ENCODE measurements at regions not wholly inside any gene's neighbourhood (a gene's known extent, or its start where the extent isn't known, plus 50 kb on each side); places are given as distances from the start of the nearest gene placed in this dataset.
A peak's percentile ranks its signal among the peaks of the same experiment; 100 is the strongest.

DNA sequence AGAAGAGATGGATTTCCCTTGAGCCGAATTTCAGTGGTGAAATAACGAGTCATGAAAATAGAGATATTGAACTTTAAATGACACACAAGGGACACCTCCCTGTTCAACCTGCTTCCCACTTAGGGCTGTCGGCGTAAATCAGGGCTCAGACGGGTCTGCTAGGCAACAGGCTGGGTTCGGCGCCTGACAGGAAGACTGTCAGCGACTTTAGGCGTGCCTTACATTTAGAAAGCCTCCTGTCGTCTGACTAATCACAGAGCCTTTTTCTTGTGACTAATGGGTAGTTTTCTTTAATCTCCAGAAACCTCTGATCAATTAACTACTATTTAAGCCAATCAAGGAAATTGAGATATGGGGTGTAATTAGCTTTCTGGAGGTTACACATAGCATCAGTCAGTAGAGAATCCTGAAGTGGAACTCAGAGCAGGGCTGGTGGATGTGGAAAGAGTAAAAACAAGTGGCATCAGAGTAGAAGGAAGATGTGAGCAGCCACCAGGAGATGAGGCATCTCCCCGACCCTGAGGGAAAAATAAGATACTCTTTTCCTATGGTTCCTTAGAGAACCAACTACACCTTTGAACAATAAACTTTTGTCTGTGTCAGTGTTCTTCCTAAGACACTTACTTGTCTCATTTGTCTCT lies 86.2 kb upstream of the HS3ST1 start:
- no peak for DNase-seq (ENCODE audit: low read depth in 4 of 4, low spot score in 1 of 4)

DNA sequence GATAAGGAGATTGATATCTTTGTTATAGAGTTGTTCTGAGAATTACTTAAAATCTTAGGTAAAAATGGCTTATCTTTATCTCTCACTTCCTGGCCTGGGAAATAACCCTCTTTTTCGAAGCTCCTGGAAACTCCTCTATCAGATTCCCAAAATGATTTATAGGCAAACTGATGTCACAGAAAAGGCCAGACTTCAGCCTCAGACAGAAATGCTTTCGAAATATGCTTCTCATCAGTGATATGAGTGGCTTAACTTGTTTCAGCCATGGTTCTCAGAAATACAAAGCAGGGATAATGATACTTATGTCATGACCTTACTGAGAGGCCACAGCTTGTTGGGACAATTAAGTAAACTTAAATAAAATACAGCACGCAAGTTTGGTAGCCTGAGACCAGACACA lies 85.3 kb upstream of the HS3ST1 start:
- no peak for DNase-seq (ENCODE audit: low read depth in 4 of 4, low spot score in 1 of 4)

DNA sequence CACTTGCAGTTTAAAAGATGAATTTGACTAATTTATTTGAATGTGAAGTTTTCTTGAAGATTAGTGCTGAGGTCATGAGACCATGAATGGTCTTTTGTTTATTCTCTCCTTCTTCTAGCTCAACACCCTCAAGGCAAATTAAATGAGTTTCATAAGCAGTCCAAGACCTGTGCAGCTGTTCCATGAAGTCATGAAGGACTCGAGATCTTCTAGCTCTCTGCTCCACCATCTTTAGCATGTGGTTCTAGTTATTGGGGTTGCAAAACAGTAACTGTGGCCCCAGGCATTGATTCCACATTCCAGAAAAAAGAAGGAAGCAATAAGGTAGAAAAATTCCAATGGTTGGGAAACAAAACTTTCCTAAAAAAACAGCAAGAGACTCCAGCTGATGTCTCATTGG lies 84.2 kb upstream of the HS3ST1 start:
- DNase-seq (ENCODE audit: low read depth in 4 of 4, low spot score in 1 of 4) = no peak

DNA sequence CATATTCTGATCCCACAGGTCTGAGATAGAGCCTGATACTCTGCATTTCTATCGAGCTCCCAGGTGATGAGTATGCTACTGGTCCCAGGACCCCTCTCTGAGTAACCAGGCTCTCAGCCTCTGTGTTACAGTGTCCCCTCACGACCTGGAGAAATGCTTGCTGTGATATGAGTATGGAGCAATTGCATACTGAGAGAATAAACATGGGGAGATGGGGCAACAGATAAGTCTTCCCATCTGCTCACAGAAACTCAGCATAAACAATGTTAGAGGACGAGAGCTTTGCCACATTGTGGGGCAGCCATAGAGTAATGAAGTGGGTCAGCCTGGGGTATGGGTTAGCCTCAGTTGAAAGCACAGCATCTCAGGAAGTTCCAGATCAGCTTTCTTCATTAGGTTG lies 82.6 kb upstream of the HS3ST1 start:
- DNase-seq (ENCODE audit: low read depth in 4 of 4, low spot score in 1 of 4) = no peak

DNA sequence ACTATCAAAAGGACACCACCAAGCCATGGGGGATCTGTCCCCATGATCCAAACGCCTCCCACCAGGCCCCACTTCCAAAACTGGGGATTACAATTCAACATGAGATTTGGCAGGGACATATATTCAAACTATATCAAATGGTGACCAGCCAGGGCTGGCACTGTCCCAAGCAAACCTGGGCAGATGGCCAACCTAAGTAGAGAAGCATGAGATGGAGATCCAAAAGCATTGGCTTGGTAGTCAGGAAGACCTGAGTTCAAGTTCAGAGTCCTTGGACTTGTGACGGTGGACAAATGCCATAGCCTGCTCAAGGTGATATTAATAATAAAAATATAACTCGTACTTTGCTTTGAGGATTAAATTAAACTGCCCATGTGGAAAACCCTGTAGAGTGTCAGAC lies 79.2 kb upstream of the HS3ST1 start:
- no peak for DNase-seq (ENCODE audit: low read depth in 4 of 4, low spot score in 1 of 4)

DNA sequence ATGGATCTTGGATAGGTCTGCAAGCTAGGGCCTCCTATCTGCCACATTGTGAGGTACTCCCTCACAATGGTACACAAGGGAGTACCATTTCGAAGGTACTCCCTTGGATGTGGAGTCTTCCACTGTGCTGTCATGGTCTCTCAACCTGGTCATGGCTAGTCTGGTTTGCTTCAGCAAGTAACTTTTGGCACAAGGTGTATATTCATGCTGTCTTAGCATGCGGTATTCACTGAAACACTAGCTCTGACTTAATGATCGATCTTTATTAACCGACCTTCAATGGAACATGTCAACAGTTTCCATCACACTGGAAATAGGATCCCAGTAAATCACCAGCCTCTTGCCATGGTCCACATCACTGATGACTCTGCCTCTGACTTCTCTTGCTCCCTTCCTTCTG lies 77.5 kb upstream of the HS3ST1 start:
- no peak for DNase-seq (ENCODE audit: low read depth in 4 of 4, low spot score in 1 of 4)

DNA sequence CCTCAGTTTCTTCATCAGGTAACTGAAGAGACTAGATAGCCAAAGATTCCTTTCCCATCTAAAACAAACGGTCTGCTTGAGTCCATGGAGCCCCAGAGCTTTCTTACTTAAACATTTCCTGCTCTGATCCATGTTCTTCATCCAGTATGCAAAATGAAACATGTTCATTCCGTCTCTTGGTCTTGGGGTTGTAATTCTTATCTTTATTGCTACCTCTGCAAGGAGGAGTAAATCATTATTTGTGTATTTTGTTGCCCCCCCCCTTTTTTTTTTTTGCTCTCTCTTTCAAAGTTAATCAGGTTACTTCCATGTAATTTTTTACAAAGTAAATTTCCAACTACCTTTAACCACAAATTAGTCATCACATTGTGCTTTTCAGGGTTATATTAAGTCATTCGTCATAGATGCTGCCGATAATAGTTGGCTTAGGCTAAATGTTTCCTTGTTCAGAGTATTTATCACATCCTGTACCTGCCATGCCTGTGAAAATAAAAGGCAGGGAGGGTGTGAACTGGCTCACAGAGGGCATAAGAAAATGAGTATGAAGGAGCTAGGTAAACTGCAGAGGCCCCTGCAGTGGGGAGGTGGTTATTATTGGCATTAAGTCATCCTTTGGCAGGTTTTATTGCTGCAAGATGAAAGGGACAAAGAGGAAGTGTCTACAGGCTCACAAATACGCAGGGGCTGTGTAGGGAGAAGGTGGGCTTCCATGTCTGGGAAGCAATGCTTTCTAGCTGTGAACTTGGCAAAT lies 76.7 kb upstream of the HS3ST1 start:
- DNase-seq (ENCODE audit: low read depth in 4 of 4, low spot score in 1 of 4) = peak in 1 of 4 experiments; percentile 6

DNA sequence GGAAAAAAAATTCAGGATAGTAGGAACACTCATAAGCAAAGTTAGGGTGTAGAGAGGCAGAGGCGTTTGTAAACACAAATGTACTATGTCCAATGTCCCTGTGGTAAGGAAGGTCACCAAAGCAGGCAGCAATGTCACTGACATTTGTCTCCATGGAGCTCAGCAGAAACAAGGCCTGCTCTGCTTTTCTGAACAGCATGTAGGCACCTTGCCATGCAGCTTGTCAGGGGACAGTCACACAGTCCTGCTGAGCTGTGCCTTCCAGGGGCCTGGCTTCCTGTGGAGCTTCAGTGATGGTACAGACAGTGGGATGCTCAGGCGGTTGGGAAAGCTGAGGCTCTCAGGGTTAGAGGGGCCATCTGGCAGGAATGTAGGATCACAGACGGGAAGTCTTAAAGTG lies 74.5 kb upstream of the HS3ST1 start:
- DNase-seq (ENCODE audit: low read depth in 4 of 4, low spot score in 1 of 4) = no peak

DNA sequence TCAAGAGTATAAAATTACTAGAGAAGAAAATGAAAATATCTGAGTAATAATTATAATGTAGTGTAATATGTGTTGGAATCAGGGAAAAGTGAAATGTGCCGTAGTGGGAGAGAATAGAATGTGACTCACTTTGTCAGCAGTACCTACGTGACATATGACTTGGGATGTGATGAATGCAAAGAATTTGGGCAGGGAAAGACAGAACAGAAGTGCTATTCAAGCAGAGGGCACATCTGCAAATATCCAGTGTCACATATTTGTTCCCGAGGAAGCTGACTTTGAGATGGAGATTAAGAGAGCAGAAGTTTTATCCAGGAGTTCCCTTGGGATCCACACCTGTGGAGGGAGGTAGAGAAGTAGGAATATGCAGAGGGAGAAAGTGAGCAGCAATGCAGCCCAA lies 69.3 kb upstream of the HS3ST1 start:
- DNase-seq (ENCODE audit: low read depth in 4 of 4, low spot score in 1 of 4) = no peak

DNA sequence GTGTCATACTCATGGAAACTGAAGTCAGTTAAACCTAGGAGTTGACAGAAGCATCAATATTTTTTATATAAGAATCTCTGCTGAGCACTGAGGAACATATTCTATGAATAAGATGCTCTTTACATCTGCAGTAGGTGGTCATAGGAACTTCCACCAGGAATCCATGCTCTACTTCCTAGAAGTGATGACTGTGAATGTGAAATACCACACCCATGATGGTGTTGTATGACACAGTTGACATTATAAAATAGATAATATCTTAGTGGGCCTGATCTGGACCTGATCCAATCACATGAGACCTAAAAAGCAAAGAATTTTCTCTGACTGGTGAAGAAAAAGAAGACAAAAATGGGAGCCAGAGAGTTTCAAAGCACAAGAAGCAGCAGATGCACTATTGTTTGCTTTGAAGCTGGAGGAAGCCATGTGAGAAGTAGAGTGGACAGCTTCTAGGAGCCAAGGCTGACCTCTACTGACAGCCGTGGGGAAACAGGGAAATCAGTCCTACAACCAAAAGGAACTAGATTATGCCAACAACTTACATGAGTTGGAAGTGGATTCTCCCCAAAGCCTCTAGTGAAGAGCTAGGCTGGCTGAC lies 68.6 kb upstream of the HS3ST1 start:
- DNase-seq (ENCODE audit: low read depth in 4 of 4, low spot score in 1 of 4) = no peak

DNA sequence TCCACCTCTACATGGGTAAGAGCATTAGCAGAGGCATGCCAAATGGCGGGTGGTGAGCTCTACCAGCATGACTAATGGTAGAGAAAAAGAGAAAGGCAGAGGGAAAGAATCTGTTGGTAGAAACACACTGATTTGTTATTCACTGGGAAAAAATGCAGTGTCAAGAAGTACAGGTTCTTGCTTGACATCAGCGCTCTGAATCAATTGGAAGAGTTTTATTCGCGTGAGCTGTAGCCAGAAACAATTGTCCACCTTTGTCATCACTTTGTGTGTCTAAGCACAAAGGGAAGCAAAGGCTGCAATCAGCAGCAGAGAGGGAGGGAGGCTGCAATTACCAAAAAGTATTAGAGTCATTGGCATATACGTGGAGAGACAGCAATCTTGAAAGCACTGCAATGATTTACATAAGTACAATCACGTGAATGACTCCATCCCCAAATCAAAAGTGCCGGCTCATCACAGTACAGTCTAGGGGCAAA lies 67.7 kb upstream of the HS3ST1 start:
- no peak for DNase-seq (ENCODE audit: low read depth in 4 of 4, low spot score in 1 of 4)

DNA sequence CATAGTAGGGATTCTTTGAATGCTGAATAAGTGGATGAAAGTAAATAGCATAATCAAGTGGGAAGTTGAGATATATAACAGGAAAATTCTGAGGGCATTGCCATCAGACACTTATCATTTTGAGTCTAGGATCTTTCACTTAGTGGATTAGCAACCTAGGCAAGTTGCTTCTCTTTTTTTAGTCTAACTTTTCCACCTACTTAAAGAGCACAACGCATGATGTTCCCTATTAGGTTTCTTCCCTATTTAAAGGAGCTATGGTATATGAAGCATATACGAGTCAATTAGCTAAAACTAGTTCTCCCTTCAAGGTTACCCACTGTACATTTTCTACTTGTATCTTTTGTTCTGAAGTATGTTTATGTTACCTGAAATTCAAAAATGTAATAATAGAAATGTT lies 67.1 kb upstream of the HS3ST1 start:
- no peak for DNase-seq (ENCODE audit: low read depth in 4 of 4, low spot score in 1 of 4)

DNA sequence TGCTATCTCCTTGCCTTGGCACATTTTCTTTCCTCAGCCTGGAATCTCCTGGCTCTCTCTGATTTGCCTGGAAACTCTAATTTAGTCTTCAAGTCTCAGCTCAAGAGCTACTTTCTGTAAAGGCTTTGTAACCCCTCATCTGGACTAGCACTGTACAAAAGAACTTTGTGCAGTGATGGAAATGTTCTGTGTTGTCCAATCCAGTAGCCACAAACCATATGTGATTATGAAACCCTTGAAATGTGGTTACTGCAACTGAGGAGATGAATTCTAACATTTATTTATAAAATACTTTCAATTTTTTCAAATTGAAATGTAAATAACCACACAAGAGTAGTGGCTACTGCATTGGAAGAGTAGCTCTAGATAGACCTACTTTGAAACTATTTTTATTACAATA lies 66.6 kb upstream of the HS3ST1 start:
- no peak for DNase-seq (ENCODE audit: low read depth in 4 of 4, low spot score in 1 of 4)

DNA sequence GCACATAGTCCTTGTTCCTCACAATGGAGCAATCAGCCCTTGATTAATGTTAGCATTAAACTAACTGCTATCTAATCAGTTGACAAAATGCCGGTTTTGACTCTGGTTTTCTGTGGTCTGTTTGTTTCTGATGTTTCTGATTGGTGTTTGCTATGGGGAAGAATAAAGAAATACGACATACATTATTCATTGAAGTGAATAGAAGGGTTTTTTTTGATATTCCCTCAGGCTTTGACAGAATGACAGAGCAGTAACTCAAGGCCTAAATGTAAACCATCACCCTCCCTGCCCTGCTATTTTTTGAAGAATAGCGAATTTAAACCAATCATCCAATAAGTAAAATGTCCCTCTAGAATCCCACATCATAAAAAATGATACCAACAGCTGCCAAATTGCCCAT lies 65.5 kb upstream of the HS3ST1 start:
- DNase-seq (ENCODE audit: low read depth in 4 of 4, low spot score in 1 of 4) = no peak

DNA sequence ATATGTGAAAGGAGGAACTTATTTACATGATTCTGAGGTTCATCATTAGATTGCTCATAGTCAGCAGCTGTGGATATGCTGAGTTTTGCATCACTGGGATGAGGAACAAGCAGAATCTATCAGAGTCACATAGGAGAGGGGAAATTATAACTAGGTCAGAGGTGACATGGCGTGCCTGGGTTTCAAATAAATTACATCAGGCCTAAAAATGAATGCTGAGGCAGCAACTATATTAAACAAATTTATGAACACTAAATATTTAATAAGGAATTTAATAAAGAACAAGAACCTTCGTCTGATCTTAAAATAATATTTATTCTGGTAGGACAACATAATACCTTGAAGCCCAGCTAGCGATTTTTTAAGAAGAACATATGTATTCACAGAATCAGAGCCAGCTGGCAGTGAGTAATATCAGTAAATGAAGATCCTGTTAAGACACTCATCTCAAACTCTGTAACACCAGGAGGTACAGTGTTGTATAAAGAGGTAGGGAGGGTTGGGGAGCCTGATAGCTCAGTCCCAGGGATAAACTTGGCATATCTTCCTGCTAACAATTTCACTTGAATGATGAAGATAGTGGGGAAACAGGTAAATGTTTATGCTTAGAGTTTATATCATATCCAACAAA lies 60.9 kb upstream of the HS3ST1 start:
- DNase-seq (ENCODE audit: low read depth in 4 of 4, low spot score in 1 of 4) = no peak

DNA sequence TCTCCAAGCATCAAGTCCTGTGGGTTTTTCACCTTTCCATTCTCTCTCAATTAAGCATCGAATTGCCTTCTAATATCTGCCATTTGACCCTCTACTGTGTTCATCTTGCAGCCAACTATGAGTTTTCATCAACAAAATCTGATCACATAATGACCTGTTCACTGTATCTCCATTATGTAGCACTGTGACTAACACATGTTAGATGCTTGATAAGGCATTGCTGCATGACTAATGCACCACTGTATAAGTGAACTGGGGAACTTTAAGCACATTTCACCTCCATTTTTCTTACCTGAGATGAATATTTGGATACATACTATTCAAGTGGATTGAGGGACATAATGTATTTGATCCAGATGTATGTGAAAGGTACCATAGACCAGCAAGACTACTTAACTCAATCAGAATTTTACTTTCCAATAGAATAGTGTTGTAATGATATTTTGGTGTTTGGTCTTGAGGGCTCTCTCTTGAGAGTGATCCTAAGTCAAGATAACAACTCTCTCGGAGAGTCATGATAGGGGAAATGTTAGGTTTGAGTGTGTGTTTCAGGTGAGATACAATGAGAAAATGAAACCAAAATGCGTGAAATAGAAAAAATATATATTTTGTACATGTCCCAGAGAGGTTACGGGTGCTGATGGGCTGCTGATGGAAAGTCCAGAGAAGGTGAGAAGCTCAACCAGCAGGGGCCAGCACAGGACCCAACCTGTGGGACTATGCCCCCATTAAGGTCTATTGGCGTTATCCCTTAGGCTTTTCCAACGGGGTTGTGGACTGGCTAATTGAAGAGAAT lies 60.2 kb upstream of the HS3ST1 start:
- no peak for DNase-seq (ENCODE audit: low read depth in 4 of 4, low spot score in 1 of 4)

DNA sequence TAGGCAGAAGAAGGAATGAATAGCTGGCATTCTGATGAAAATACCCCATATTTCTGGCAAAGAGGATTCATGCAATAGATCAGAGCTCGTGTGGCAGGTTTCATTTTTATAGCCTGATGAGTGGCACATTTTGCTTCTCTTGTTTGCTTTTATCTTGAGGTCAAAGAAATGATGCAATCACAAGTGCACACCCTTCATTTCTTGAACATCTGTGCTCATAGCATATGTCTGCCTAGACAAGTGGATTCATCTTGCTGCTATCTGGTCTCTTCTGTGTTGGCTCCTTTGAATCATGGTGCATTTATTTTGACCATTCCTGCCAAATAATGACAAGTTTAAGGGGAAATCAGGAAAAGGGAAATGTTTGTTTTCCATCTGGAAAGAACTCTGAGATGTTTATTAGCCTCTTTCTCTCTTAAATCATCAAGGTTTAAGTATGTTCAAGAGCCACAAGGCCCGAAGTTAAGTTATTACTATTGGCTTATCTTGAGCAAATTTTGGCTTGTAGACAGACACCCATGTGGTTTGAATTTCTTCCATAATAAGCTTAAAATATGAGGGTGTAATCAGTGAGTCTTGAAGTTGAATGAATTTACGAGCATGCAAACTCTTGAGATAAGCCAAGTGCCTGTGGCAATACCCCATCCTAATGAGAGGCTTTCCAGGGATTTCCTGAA lies 59.3 kb upstream of the HS3ST1 start:
- no peak for DNase-seq (ENCODE audit: low read depth in 4 of 4, low spot score in 1 of 4)

DNA sequence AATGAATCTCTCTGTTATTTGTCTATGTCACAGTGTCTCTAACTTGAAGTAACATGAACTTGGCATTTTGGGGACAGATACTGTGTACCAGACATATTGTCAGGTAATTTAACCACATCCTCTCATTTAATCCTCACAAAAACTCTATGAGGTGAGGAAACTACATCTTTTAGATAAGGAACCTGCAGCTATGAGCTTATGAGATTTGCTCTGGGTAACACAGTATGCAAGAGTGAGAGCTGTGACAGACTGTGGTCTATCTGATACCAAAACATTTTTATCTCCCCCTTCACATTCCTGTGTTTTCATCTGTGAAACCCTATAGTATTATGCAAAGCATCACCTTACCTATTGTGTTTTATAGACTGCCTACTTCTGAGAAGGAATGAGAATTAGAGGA lies 58.4 kb upstream of the HS3ST1 start:
- DNase-seq (ENCODE audit: low read depth in 4 of 4, low spot score in 1 of 4) = no peak

DNA sequence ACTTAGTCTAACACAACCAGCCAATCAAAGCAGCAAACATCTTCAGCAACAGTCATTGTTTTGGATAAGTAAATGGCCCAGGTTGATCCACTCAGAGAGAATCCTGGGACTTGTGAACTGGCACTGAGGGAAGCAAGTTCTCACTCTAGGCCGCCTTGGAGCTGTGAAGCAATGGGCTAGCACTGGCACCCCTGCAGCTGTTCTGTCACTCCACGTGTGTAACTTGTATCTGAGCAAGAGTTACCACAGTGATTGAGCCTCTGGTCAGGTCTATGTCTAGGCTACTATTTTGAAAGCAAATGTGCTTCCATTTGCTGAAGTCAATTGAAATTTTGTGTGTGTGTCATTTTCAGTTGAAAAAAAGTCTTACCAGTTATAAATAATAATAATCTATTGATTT lies 57.2 kb upstream of the HS3ST1 start:
- DNase-seq (ENCODE audit: low read depth in 4 of 4, low spot score in 1 of 4) = no peak

DNA sequence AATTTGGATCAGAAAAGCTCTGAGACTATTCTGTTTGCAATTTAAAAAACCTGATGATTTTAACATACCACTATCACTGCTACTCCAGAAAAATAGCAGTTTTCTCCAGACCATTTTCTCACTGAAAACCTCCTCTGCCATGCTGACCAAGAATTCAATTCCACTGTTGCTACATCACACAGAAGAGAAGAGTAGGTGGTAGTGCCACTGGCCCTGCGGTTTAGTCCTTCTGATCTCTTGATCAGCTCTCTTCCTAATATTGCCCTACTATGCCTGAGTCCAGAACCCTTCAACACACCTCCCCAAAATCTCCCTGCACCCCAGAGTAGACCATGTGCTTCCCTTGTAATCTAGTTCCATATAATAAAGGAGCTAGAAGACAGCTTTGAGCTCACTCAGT lies 55.8 kb upstream of the HS3ST1 start:
- DNase-seq (ENCODE audit: low read depth in 4 of 4, low spot score in 1 of 4) = no peak

DNA sequence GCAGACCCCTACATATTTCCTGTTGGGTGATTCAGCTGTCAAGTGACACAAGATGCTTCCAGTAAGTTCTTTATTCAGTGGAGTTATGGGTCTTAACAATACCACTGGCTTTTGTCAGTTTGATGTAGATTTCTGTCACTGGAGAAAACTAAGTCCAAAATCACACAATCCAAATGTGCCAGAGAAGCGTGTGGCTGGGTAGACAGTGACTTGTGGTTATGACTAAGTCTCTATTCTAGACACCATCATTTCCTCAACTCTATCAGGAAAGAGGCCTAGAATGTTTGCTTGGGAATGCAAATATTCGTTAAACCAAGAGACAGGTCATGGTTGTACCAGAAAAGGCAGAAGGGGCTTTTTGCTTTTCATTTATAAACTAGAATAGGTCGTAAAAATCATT lies 54.4 kb upstream of the HS3ST1 start:
- no peak for DNase-seq (ENCODE audit: low read depth in 4 of 4, low spot score in 1 of 4)
